PFSK-1 (cell line): ENCODE measurements at regions not wholly inside any gene's neighbourhood (a gene's known extent, or its start where the extent isn't known, plus 50 kb on each side); places are given as distances from the start of the nearest gene placed in this dataset.
A peak's percentile ranks its signal among the peaks of the same experiment; 100 is the strongest.

ENCODE experiments used
- FOXP2 ChIP-seq: optimal IDR thresholded peaks from 2 replicates; pipeline ENCODE3; 2011; ENCODE audit warnings: borderline replicate concordance, control low read depth, inconsistent platforms; ENCODE audit not compliant: insufficient read depth; ENCODE audit errors: extremely low read length, extremely low read depth
- POLR2AphosphoS5 ChIP-seq: IDR thresholded peaks from 2 replicates; pipeline ENCODE4 v1.6.1; 2012; ENCODE audit warnings: low read depth, mild to moderate bottlenecking, control low read depth, low read length, moderate library complexity
- REST ChIP-seq, 2 experiments: IDR thresholded peaks; 2 replicates each; pipeline versions ENCODE4 v1.6.1 to v1.8.0; 2011 to 2012; ENCODE audit warnings: low read depth in 2 of 2, low read length in 2 of 2, control low read depth in 1 of 2, inconsistent platforms in 1 of 2, mild to moderate bottlenecking in 1 of 2, moderate library complexity in 1 of 2; ENCODE audit not compliant: insufficient read depth in 1 of 2
- SIN3A ChIP-seq: IDR thresholded peaks from 2 replicates; pipeline ENCODE4 v1.6.1; 2012; ENCODE audit warnings: mild to moderate bottlenecking, low read length, moderate library complexity, borderline replicate concordance; ENCODE audit not compliant: insufficient read depth
- TAF1 ChIP-seq: IDR thresholded peaks from 2 replicates; pipeline ENCODE4 v1.6.1; 2012; ENCODE audit warnings: low read length, control low read depth, borderline replicate concordance; ENCODE audit not compliant: insufficient read depth

GRCh38 chr11:33454264-33454663 is 197.1 kb downstream of the HIPK3 start:
- no peak for TF ChIP-seq FOXP2
- TF ChIP-seq TAF1 = no peak
- TF ChIP-seq REST (IDR thresholded peaks at IDR 0.05; ENCODE audit: insufficient read depth in 1 of 2, low read depth in 2 of 2, low read length in 2 of 2) = no peak
- no peak for TF ChIP-seq SIN3A
- TF ChIP-seq POLR2AphosphoS5 = no peak

- TF ChIP-seq SIN3A = 0 out of 2 replicates have a peak, but pooled peaks have one; percentile 38
- no peak for TF ChIP-seq REST (IDR thresholded peaks at IDR 0.05; ENCODE audit: insufficient read depth in 1 of 2, low read depth in 2 of 2, low read length in 2 of 2)
Measured at GRCh38 chr11:33452836-33453624, 195.8 kb downstream of the HIPK3 start.

GRCh38 chr11:33451364-33451763 is 194.2 kb downstream of the HIPK3 start:
- TF ChIP-seq FOXP2 (no peak), POLR2AphosphoS5 (no peak), TAF1 (no peak), REST (IDR thresholded peaks at IDR 0.05; ENCODE audit: insufficient read depth in 1 of 2, low read depth in 2 of 2, low read length in 2 of 2) (no peak), SIN3A (no peak)

GRCh38 chr11:33449798-33450197 is 192.6 kb downstream of the HIPK3 start:
- no peak for TF ChIP-seq SIN3A
- no peak for TF ChIP-seq TAF1
- no peak for TF ChIP-seq POLR2AphosphoS5
- no peak for TF ChIP-seq REST (IDR thresholded peaks at IDR 0.05; ENCODE audit: insufficient read depth in 1 of 2, low read depth in 2 of 2, low read length in 2 of 2)
- TF ChIP-seq FOXP2 = no peak
